ENCODE measurements at regions not wholly inside any gene's neighbourhood (a gene's known extent, or its start where the extent isn't known, plus 50 kb on each side); places are given as distances from the start of the nearest gene placed in this dataset.

GRCh38 chr2:220302756-220303155 is 675.3 kb downstream of the SLC4A3 start:
- DNase-seq: no peak

- DNase-seq: no peak
Observed at GRCh38 chr2:220309215-220309614, 681.8 kb downstream of the SLC4A3 start.

- no peak for DNase-seq
Observed at GRCh38 chr2:220310451-220310861, 683.0 kb downstream of the SLC4A3 start.

GRCh38 chr2:220315098-220315823 is 687.8 kb downstream of the SLC4A3 start:
- DNase-seq: no peak

- DNase-seq: no peak
Observed at GRCh38 chr2:220318037-220318436, 690.6 kb downstream of the SLC4A3 start.

- DNase-seq: no peak
Observed at GRCh38 chr2:220318508-220318907, 691.1 kb downstream of the SLC4A3 start.

GRCh38 chr2:220320326-220320725 is 692.9 kb downstream of the SLC4A3 start:
- no peak for DNase-seq

GRCh38 chr2:220332886-220333285 is 705.5 kb downstream of the SLC4A3 start:
- DNase-seq: no peak

- DNase-seq: no peak
Observed at GRCh38 chr2:220334210-220334609, 706.8 kb downstream of the SLC4A3 start.

GRCh38 chr2:220334871-220335590 is 707.6 kb downstream of the SLC4A3 start:
- DNase-seq: no peak

- no peak for DNase-seq
Observed at GRCh38 chr2:220335591-220335915, 708.1 kb downstream of the SLC4A3 start.

- DNase-seq: no peak
Observed at GRCh38 chr2:220336771-220337170, 709.3 kb downstream of the SLC4A3 start.

GRCh38 chr2:220337611-220338440 is 710.4 kb downstream of the SLC4A3 start:
- DNase-seq: no peak

- no peak for DNase-seq
Observed at GRCh38 chr2:220341014-220341413, 713.6 kb downstream of the SLC4A3 start.

GRCh38 chr2:220346919-220347318 is 719.5 kb downstream of the SLC4A3 start:
- no peak for DNase-seq

- DNase-seq: no peak
Observed at GRCh38 chr2:220347626-220348025, 720.2 kb downstream of the SLC4A3 start.

- no peak for DNase-seq
Observed at GRCh38 chr2:220348206-220348605, 720.8 kb downstream of the SLC4A3 start.

GRCh38 chr2:220353897-220354296 is 726.5 kb downstream of the SLC4A3 start:
- DNase-seq: no peak

- no peak for DNase-seq
Observed at GRCh38 chr2:220356076-220356475, 728.6 kb downstream of the SLC4A3 start.

GRCh38 chr2:220365023-220365422 is 737.6 kb downstream of the SLC4A3 start:
- no peak for DNase-seq

- no peak for DNase-seq
Observed at GRCh38 chr2:220366765-220367164, 739.3 kb downstream of the SLC4A3 start.

- no peak for DNase-seq
Observed at GRCh38 chr2:220370764-220371163, 743.3 kb downstream of the SLC4A3 start.

GRCh38 chr2:220371211-220371610 is 743.8 kb downstream of the SLC4A3 start:
- DNase-seq: no peak

- no peak for DNase-seq
Observed at GRCh38 chr2:220373878-220374277, 746.4 kb downstream of the SLC4A3 start.
